Upper lobe of right lung (tissue), 1 donor: ENCODE measurements at regions not wholly inside any gene's neighbourhood (a gene's known extent, or its start where the extent isn't known, plus 50 kb on each side); places are given as distances from the start of the nearest gene placed in this dataset.

Source experiments
- ATAC-seq: fragments of 200-7000 bp; cut with Tn5 transposase; one replicate; pipeline ENCODE4 v1.9.1; 2020; ENCODE audit warnings: mild to moderate bottlenecking, moderate library complexity
- DNase-seq: peaks from one replicate; pipeline ENCODE4 v3.0.0-alpha.2; 2020
- H3K27ac ChIP-seq: fragments of 200-600 bp; one replicate; pipeline ENCODE4 v1.8.0; 2022
- H3K27me3 ChIP-seq: fragments of 200-600 bp; one replicate; pipeline ENCODE4 v1.8.0; 2022; ENCODE audit warnings: mild to moderate bottlenecking
- H3K36me3 ChIP-seq: fragments of 200-600 bp; one replicate; pipeline ENCODE4 v1.8.0; 2022
- H3K4me1 ChIP-seq: fragments of 200-600 bp; one replicate; pipeline ENCODE4 v1.8.0; 2022
- H3K4me3 ChIP-seq: fragments of 200-600 bp; one replicate; pipeline ENCODE4 v1.8.0; 2022; ENCODE audit warnings: mild to moderate bottlenecking
- H3K9me3 ChIP-seq: fragments of 200-600 bp; one replicate; pipeline ENCODE4 v1.8.0; 2022
- intact Hi-C: fragments of 100-400 bp; cut with DNase I; formaldehyde crosslinking; loops from one replicate; pipeline ENCODE4 v1.11.0; 2022
- TF ChIP-seq, protein P1 (sequence below): fragments of 200-600 bp; IDR thresholded peaks from one replicate; pipeline ENCODE4 v1.8.0; 2022; ENCODE audit warnings: antibody characterized with exemption
- donor health status: DM: no; HTN: yes; CAD: no; lungs with severe emphysema.

DNA sequence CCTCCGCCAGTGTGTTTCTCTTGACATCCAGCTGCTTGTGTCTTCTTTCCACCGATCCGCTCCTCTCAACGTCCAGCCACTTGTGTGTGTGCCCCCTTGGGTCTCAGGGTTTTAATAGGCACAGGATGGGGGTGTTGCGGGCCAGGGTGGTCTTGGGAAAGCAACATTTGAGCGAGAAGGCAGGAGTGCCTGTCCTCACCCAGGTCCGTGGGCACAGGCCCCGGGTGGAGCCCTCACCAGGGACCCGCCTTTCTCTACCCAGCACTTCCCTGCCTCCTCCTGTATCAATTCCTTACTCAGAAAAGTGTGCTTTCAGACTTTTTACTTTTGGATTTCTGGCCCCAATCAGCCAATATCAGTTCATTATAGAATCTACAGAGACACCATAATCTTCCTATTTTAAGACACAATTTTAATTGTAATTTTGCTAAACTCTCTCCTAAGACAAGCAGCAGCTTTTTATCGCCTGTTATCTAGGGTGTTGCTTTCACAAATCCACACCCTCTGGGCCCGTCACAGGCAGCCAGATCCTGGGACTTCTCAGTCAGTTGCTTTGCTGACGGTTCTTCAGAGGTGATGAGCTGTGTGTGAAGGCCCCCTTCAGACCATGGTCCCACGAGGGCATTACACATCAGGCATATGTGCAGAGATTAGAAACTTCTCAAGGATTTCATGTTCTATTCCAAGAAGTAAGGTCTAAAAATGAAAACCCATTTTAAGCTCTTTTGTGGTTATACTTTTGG lies 96.0 kb upstream of the FHL2 start:
- no peak for ATAC-seq
- Histone ChIP-seq H3K4me1 (no peaks in the 10 kb centered on the region), H3K4me3 (no peak overlapping the region), H3K27ac (no peak overlapping the region), H3K27me3 (no peaks in the 10 kb centered on the region), H3K9me3 (no peaks in the 10 kb centered on the region), H3K36me3 (no peaks in the 10 kb centered on the region)
- no peak for DNase-seq
- TF ChIP-seq, protein P1, sequence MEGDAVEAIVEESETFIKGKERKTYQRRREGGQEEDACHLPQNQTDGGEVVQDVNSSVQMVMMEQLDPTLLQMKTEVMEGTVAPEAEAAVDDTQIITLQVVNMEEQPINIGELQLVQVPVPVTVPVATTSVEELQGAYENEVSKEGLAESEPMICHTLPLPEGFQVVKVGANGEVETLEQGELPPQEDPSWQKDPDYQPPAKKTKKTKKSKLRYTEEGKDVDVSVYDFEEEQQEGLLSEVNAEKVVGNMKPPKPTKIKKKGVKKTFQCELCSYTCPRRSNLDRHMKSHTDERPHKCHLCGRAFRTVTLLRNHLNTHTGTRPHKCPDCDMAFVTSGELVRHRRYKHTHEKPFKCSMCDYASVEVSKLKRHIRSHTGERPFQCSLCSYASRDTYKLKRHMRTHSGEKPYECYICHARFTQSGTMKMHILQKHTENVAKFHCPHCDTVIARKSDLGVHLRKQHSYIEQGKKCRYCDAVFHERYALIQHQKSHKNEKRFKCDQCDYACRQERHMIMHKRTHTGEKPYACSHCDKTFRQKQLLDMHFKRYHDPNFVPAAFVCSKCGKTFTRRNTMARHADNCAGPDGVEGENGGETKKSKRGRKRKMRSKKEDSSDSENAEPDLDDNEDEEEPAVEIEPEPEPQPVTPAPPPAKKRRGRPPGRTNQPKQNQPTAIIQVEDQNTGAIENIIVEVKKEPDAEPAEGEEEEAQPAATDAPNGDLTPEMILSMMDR = no peak
- intact Hi-C loops = no loop called here

DNA sequence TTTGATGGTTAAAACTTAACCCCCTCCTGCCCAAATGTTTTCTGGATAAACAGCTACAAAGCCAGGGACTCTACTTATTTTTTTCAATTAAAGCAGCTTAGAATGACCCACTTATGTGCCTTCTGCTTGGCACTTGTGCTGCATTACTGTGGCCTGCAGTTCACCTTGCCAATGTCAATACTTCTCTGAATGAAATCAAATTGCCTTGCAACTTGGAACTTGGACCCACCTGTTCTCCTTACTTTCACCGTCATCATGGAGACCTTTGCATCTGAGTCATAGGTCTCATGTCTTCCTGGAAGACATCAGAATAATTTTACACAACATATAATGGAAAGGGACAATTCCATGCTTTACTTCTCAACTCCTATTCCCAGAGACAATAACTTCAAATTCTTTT lies 92.1 kb upstream of the FHL2 start:
- no peaks in the 10 kb centered on the region for H3K4me1 ChIP-seq
- H3K27me3 ChIP-seq = no peaks in the 10 kb centered on the region
- DNase-seq = no peak
- H3K4me3 ChIP-seq = no peak overlapping the region
- H3K27ac ChIP-seq = no peak overlapping the region
- ATAC-seq = no peak
- H3K36me3 ChIP-seq = no peaks in the 10 kb centered on the region
- intact Hi-C loops = no loop called here
- TF ChIP-seq, protein P1 = no peak
- H3K9me3 ChIP-seq = no peaks in the 10 kb centered on the region

DNA sequence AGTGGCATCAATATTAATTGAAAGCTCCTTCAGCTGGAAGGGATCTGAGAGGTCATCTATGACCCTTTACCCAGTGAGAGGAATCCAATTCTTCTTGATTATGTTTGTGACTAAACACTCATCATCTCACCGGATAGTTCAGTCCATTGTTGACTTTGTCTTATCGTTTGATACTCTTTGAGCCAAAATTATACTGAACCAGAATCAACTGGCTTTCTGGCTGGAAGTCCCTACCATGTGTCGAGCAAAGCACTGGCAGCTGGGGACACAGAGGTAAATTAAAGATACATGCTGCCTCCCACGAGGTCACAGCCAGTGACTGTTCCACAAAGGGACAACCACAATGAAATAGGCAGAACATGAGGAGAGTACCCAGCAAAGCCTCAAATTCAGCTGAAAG lies 91.4 kb upstream of the FHL2 start:
- Histone ChIP-seq H3K4me3 (no peak overlapping the region), H3K9me3 (no peaks in the 10 kb centered on the region), H3K4me1 (no peaks in the 10 kb centered on the region), H3K36me3 (no peaks in the 10 kb centered on the region), H3K27ac (no peak overlapping the region), H3K27me3 (no peaks in the 10 kb centered on the region)
- TF ChIP-seq, protein P1 = no peak
- intact Hi-C loops = no loop called here
- no peak for DNase-seq
- ATAC-seq = no peak

DNA sequence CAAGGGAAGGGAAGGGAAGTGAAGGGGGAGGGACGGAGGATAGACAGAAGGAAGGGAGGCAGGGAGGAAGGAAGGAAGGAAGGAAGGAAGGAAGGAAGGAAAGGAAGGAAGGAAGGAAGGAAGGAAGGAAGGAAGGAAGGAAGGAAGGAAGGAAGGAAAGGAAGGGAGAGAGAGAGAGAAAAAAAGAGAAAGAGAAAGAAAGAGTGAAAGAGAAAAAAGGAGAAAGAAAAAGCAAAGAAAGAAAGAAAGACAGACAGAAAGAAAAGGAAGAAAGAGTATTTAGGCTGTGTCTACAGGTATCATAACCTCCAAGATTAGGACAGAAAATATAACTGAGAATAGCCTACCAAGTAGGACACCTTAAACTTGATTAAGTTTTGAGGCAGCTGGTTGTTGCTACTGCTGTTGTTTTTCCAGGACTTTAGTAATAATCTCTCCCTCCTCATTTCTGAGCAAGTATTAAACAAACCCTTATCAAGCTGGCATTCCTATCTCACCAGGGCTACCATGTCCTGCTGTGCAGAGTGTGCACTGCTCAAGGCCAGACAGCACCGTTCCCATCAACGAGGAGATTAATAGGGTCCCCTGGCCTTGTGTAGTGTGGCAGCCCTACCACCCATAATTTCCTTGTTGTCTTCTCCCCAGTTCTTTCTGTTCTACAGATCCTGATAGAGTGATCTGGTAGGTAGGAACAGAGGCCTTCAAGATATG lies 90.5 kb upstream of the FHL2 start:
- H3K4me3 ChIP-seq = no peak overlapping the region
- no peak overlapping the region for H3K27ac ChIP-seq
- intact Hi-C loops = no loop called here

DNA sequence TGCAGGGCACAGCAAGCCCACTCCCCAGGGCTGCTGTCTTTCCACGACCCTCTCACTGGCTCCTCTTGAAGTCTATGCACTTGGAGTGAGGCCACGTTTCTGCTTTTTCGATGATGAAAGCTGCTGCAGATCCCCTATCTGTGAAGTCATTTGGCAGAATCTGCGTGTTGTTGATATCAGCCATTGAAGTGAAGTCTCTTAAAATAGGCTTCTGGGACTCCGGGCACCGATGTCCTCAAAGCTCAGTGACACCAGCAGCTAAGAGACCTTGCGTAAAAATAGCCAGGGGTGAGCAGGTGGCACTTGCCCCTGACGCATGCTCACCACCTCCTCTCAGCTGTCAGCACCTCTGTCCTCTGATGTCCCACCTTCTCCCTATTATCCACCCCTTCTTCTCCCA lies 89.4 kb upstream of the FHL2 start:
- ATAC-seq = no peak
- intact Hi-C loops = no loop called here
- no peak overlapping the region for H3K27ac ChIP-seq
- H3K9me3 ChIP-seq = no peaks in the 10 kb centered on the region
- no peak overlapping the region for H3K4me3 ChIP-seq
- DNase-seq = no peak
- TF ChIP-seq, protein P1 = no peak
- H3K4me1 ChIP-seq = no peaks in the 10 kb centered on the region
- no peaks in the 10 kb centered on the region for H3K27me3 ChIP-seq
- H3K36me3 ChIP-seq = no peaks in the 10 kb centered on the region

More for the DNA sequence above, 90.5 kb upstream of the FHL2 start:
- ATAC-seq = no peak
- TF ChIP-seq, protein P1 = no peak
- Histone ChIP-seq H3K4me1 (no peaks in the 10 kb centered on the region), H3K27me3 (no peaks in the 10 kb centered on the region), H3K9me3 (no peaks in the 10 kb centered on the region), H3K36me3 (no peaks in the 10 kb centered on the region)
- no peak for DNase-seq
